ENCODE measurements at regions not wholly inside any gene's neighbourhood (a gene's known extent, or its start where the extent isn't known, plus 50 kb on each side); places are given as distances from the start of the nearest gene placed in this dataset.

GRCh38 chr22:22070371-22070824, 87.8 kb upstream of the TOP3B start:
- TF ChIP-seq MYC (IDR thresholded peaks at IDR 0.05; ENCODE audit: low read depth, low read length) (no peak), MAX (IDR thresholded peaks at IDR 0.05; ENCODE audit: low read depth, low read length) (no peak), POLR2A (IDR thresholded peaks at IDR 0.05; ENCODE audit: extremely low read depth, insufficient read length) (no peak), CTCF (IDR thresholded peaks at IDR 0.05; ENCODE audit: low read depth, low read length) (no peak)

GRCh38 chr22:22069450-22070370, 87.1 kb upstream of the TOP3B start:
- H3K4me3 ChIP-seq (ENCODE audit: low read depth, low read length): no peak overlapping the region
- no peak for DNase-seq (ENCODE audit: low read depth)
- no peak for TF ChIP-seq POLR2A (IDR thresholded peaks at IDR 0.05; ENCODE audit: extremely low read depth, insufficient read length)
- no peak for TF ChIP-seq CTCF (IDR thresholded peaks at IDR 0.05; ENCODE audit: low read depth, low read length)

More at GRCh38 chr22:22070371-22070824, 87.8 kb upstream of the TOP3B start:
- no peak overlapping the region for H3K4me3 ChIP-seq (ENCODE audit: low read depth, low read length)
- DNase-seq (ENCODE audit: low read depth): peak; percentile 25

- no peak overlapping the region for H3K4me3 ChIP-seq (ENCODE audit: low read depth, low read length)
- TF ChIP-seq MYC (IDR thresholded peaks at IDR 0.05; ENCODE audit: low read depth, low read length) (no peak), POLR2A (IDR thresholded peaks at IDR 0.05; ENCODE audit: extremely low read depth, insufficient read length) (no peak), CTCF (IDR thresholded peaks at IDR 0.05; ENCODE audit: low read depth, low read length) (no peak), MAX (IDR thresholded peaks at IDR 0.05; ENCODE audit: low read depth, low read length) (no peak)
- no peak for DNase-seq (ENCODE audit: low read depth)
Measured at GRCh38 chr22:22068657-22069056, 86.1 kb upstream of the TOP3B start.

- TF ChIP-seq MYC (IDR thresholded peaks at IDR 0.05; ENCODE audit: low read depth, low read length) (no peak), POLR2A (IDR thresholded peaks at IDR 0.05; ENCODE audit: extremely low read depth, insufficient read length) (no peak), MAX (IDR thresholded peaks at IDR 0.05; ENCODE audit: low read depth, low read length) (no peak), CTCF (IDR thresholded peaks at IDR 0.05; ENCODE audit: low read depth, low read length) (no peak)
- no peak overlapping the region for H3K4me3 ChIP-seq (ENCODE audit: low read depth, low read length)
- peak; percentile 38 for DNase-seq (ENCODE audit: low read depth)
Measured at GRCh38 chr22:22068025-22068424, 85.4 kb upstream of the TOP3B start.

GRCh38 chr22:22067192-22067591, 84.6 kb upstream of the TOP3B start:
- TF ChIP-seq MYC (IDR thresholded peaks at IDR 0.05; ENCODE audit: low read depth, low read length) (no peak), CTCF (IDR thresholded peaks at IDR 0.05; ENCODE audit: low read depth, low read length) (no peak), POLR2A (IDR thresholded peaks at IDR 0.05; ENCODE audit: extremely low read depth, insufficient read length) (no peak)

More at GRCh38 chr22:22067192-22067591, 84.6 kb upstream of the TOP3B start:
- no peak overlapping the region for H3K4me3 ChIP-seq (ENCODE audit: low read depth, low read length)
- DNase-seq (ENCODE audit: low read depth): no peak
